ENCODE measurements at regions not wholly inside any gene's neighbourhood (a gene's known extent, or its start where the extent isn't known, plus 50 kb on each side); places are given as distances from the start of the nearest gene placed in this dataset.

DNA sequence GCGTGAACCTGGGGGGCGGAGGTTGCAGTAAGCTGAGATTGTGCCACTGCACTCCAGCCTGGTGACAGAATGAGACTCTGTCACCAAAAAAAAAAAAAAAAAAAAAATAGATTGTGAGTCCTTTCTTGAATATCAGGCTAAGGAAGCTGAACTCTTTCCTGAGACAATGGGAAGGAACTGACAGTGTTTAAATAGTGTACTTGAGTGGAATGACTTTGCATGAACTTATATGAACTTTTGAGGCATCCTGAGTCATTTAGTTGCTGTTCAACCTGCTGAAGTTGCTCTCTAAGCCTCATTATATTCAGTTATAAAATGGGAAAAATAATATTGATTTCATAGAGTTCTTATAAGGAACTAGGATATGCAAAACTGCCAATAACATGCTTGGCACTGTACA lies 79.3 kb upstream of the LIMCH1 start:
- TF ChIP-seq, protein P1, sequence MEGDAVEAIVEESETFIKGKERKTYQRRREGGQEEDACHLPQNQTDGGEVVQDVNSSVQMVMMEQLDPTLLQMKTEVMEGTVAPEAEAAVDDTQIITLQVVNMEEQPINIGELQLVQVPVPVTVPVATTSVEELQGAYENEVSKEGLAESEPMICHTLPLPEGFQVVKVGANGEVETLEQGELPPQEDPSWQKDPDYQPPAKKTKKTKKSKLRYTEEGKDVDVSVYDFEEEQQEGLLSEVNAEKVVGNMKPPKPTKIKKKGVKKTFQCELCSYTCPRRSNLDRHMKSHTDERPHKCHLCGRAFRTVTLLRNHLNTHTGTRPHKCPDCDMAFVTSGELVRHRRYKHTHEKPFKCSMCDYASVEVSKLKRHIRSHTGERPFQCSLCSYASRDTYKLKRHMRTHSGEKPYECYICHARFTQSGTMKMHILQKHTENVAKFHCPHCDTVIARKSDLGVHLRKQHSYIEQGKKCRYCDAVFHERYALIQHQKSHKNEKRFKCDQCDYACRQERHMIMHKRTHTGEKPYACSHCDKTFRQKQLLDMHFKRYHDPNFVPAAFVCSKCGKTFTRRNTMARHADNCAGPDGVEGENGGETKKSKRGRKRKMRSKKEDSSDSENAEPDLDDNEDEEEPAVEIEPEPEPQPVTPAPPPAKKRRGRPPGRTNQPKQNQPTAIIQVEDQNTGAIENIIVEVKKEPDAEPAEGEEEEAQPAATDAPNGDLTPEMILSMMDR (conservative IDR thresholded peaks at IDR 0.05; ENCODE audit: low read depth, low read length) = no peak
- no peak for TF ChIP-seq EZH2phosphoT487 (IDR thresholded peaks at IDR 0.05; ENCODE audit: borderline replicate concordance, low read length)

Measured in PC-3 (cell line).